Testis (tissue), 2 donors: ENCODE measurements at regions not wholly inside any gene's neighbourhood (a gene's known extent, or its start where the extent isn't known, plus 50 kb on each side); places are given as distances from the start of the nearest gene placed in this dataset.

Source experiments
- CTCF ChIP-seq, 3 experiments: fragments of 450-650 bp in 2 of 3; fragments of 200-600 bp in 1 of 3; sonication (generic) in 1 of 3; IDR thresholded peaks; one replicate each; pipeline ENCODE4 v1.5.1; 2016 to 2019; ENCODE audit warnings: antibody characterized with exemption in 3 of 3, mild to moderate bottlenecking in 2 of 3, moderate library complexity in 1 of 3
- POLR2A ChIP-seq: fragments of 450-650 bp; IDR thresholded peaks from one replicate; pipeline ENCODE4 v1.6.1; 2017; ENCODE audit warnings: antibody characterized with exemption, mild to moderate bottlenecking, moderate library complexity

- TF ChIP-seq CTCF (IDR thresholded peaks at IDR 0.05) (no peak), POLR2A (no peak)
These were observed 78.7 kb upstream of the TNFSF11 start for GRCh38 chr13:42495255-42495654.
